ENCODE measurements at regions not wholly inside any gene's neighbourhood (a gene's known extent, or its start where the extent isn't known, plus 50 kb on each side); places are given as distances from the start of the nearest gene placed in this dataset.

DNA sequence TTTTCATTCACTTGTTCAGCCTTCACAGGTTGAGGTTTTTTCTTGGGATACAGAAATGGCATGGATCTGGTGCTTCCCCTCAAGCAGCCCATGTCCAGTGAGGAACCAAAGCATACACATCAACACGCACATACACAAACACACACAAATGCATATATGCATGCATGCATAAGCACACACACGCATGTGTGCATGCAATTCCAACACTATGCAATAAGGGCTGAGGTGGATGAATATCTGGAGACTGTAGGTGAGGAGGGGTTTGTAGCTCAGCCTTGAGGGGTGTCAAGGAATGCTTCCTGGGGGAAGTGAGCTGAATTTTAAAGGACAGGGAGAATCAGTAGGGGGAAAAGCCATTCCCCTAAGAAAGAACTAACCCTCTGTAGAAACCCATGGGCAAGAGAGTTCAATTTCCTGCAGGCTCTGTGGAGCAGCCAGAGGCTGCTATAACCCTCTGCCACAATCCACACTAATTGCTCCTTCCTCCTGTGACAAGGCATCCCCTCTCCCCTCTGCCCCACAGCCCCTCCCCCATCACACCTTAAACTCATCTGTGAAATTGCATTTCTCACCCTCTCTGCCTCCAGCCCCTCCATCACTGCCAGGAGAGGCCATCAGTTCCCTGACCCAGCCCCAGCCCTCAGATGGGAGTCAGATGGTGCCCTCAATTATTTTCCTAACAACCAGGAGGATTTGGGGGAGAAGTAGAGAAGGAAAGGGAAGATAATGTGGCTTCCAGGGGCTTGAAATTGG, 316.4 kb downstream of the RPS24 start:
- no peaks in the 10 kb centered on the region for H3K27me3 ChIP-seq
- H3K27ac ChIP-seq: peak overlapping the region; percentile 49 to 83 (median 72)
- WGBS, 2 donors: 100% methylated on average over 2 of the region's 2 CpGs
- DNase-seq: no peak
- H3K36me3 ChIP-seq: no peaks in the 10 kb centered on the region
- H3K4me1 ChIP-seq: peaks cover 14 to 24% of the 10 kb centered on the region in 2 donors
- H3K4me3 ChIP-seq (replicated peaks in 1 of 3): no peak overlapping the region
- H3K9me3 ChIP-seq: no peaks in the 10 kb centered on the region
- intact Hi-C loops (cut with DNase I): no loop called here
- no peak for TF ChIP-seq CTCF (IDR thresholded peaks at IDR 0.05)
- no peak for TF ChIP-seq POLR2A (IDR thresholded peaks at IDR 0.05)

- peaks cover 14 to 24% of the 10 kb centered on the region in 2 donors for H3K4me1 ChIP-seq
- TF ChIP-seq POLR2A (IDR thresholded peaks at IDR 0.05) (no peak), CTCF (IDR thresholded peaks at IDR 0.05) (no peak)
- H3K36me3 ChIP-seq: no peaks in the 10 kb centered on the region
- no peaks in the 10 kb centered on the region for H3K9me3 ChIP-seq
- intact Hi-C loops (cut with DNase I): no loop called here
- no peaks in the 10 kb centered on the region for H3K27me3 ChIP-seq
- no peak overlapping the region for H3K27ac ChIP-seq
- WGBS, 2 donors: 96 to 98% methylated on average over 6 of the region's 6 CpGs
- no peak overlapping the region for H3K4me3 ChIP-seq (replicated peaks in 1 of 3)
- no peak for DNase-seq
These were observed 317.6 kb downstream of the RPS24 start for GRCh38 chr10:78351283-78351682.

GRCh38 chr10:78351809-78352208, 318.1 kb downstream of the RPS24 start:
- no peak for TF ChIP-seq POLR2A (IDR thresholded peaks at IDR 0.05)
- no peak for TF ChIP-seq CTCF (IDR thresholded peaks at IDR 0.05)
- no peaks in the 10 kb centered on the region for H3K9me3 ChIP-seq
- intact Hi-C loops (cut with DNase I): no loop called here
- H3K4me3 ChIP-seq (replicated peaks in 1 of 3): no peak overlapping the region
- H3K4me1 ChIP-seq: peaks cover 14 to 24% of the 10 kb centered on the region in 2 donors
- no peak for DNase-seq
- H3K27me3 ChIP-seq: no peaks in the 10 kb centered on the region
- no peak overlapping the region for H3K27ac ChIP-seq
- 84% methylated on average over 3 of the region's 3 CpGs for WGBS, 2 donors
- H3K36me3 ChIP-seq: no peaks in the 10 kb centered on the region

DNA sequence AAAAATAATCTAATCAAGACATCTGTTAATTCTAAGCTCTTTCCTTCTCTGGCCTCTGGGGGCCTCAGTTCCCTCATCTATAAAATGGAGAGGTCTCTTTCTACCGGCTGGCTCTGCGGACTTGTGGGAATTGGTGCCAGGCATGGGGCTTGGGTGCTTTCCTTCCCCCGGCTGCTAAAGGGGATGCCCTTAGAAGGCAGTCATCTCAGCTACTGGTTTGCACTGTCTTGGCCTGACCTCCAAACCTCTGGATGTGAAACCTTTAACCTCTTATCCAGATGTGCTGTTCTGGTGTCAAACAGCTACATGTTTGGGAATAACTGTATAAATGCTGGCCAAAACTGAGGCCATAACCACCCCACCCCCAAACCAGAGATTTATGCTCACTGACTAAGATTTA, 320.0 kb downstream of the RPS24 start:
- H3K36me3 ChIP-seq: no peaks in the 10 kb centered on the region
- no peaks in the 10 kb centered on the region for H3K9me3 ChIP-seq
- intact Hi-C loops (cut with DNase I): no loop called here
- no peak for DNase-seq
- H3K4me3 ChIP-seq (replicated peaks in 1 of 3): no peak overlapping the region
- H3K27me3 ChIP-seq: no peaks in the 10 kb centered on the region
- 88 to 96% methylated on average over 3 of the region's 3 CpGs for WGBS, 2 donors
- H3K4me1 ChIP-seq: peaks cover 10 to 16% of the 10 kb centered on the region in 2 donors
- TF ChIP-seq POLR2A (IDR thresholded peaks at IDR 0.05) (no peak), CTCF (IDR thresholded peaks at IDR 0.05) (no peak)
- no peak overlapping the region for H3K27ac ChIP-seq

GRCh38 chr10:78354101-78354500, 320.4 kb downstream of the RPS24 start:
- peaks cover 5 to 11% of the 10 kb centered on the region in 2 donors for H3K4me1 ChIP-seq
- H3K27me3 ChIP-seq: no peaks in the 10 kb centered on the region
- H3K4me3 ChIP-seq (replicated peaks in 1 of 3): no peak overlapping the region
- intact Hi-C loops (cut with DNase I): no loop called here
- 85 to 92% methylated on average over 7 of the region's 7 CpGs for WGBS, 2 donors
- TF ChIP-seq CTCF (IDR thresholded peaks at IDR 0.05): no peak
- TF ChIP-seq POLR2A (IDR thresholded peaks at IDR 0.05): no peak
- no peak for DNase-seq
- no peak overlapping the region for H3K27ac ChIP-seq
- H3K36me3 ChIP-seq: no peaks in the 10 kb centered on the region
- no peaks in the 10 kb centered on the region for H3K9me3 ChIP-seq

Measured in thyroid gland (tissue), 4 donors.